ENCODE measurements at regions not wholly inside any gene's neighbourhood (a gene's known extent, or its start where the extent isn't known, plus 50 kb on each side); places are given as distances from the start of the nearest gene placed in this dataset.

DNA sequence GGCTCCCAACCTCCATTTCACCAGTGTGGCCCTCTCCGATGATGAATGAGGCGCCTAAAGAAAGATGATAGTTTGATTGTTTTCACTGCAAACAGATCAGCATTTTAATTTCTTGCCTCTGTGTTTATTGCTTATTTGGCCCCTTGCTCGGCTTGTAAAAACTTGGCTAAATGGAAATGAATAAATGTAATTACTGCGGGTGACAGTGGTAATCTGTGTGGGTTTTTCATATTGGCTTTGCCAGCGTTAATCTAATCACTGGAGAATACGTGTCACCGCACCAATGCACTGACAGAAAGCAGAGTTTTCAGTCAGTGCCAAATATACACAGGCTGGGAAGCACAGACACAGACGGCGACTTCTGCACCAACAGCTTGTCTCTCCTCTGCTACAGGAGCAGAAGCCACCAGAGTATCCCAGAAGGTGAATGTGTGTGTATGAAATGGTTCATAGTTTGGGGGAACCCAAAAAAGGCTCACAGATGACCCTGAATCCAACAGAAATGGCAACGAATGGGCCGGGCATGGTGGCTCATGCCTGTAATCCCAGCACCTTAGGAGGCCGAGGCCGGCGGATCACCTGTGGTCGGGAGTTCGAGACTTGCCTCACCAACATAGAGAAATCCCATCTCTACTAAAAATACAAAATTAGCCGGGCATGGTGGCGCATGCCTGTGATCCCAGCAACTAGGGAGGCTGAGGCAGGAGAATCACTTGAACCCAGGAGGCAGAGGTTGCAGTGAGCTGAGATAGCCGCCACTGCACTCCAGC is 534.0 kb downstream of the PKHD1 start:
- dilution Hi-C loops (cut with MboI; ENCODE audit: extremely low pct_ligation_motif_present, low sequenced_read_pairs), result no loop called here
- no peak for FAIRE-seq

DNA sequence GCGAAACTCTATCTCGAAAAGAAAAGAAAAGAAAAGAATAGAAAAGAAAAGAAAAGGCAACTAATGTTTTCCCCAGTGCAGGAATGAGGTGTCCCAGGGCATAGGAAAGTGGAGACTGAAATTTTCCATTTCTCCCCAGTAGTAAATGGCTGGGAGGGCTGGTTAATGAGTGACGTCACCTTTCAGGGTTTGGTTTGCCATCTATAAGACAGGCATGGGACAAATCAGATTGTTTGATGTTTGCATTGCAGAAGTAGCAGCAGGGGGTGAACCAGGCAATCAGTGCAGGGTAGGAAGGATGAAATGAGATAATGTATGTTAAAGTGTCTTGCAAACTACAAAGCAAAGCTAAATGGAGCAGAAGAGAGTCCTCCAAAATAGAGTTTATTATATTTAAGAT is 533.4 kb downstream of the PKHD1 start:
- Histone ChIP-seq H3K4me2 (ENCODE audit: control insufficient read depth, extremely low read depth, insufficient read depth, low read depth, low read length) (no peak overlapping the region), H3K79me2 (ENCODE audit: control insufficient read depth, insufficient read depth, low read length) (no peaks in the 10 kb centered on the region), H3K36me3 (ENCODE audit: control insufficient read depth in 2 of 2, extremely low read depth in 1 of 2, insufficient read depth in 2 of 2, low read length in 2 of 2) (no peaks in the 10 kb centered on the region), H2AFZ (ENCODE audit: control insufficient read depth, low read length) (no peak overlapping the region), H3K4me1 (ENCODE audit: control insufficient read depth, extremely low read depth, insufficient read depth, low read length) (no peaks in the 10 kb centered on the region), H3K9me1 (ENCODE audit: control insufficient read depth, extremely low read depth, insufficient read depth, low read length) (no peaks in the 10 kb centered on the region), H3K9me3 (ENCODE audit: control insufficient read depth, low read depth, low read length) (no peaks in the 10 kb centered on the region), H3K4me3 (ENCODE audit: control insufficient read depth in 2 of 3, extremely low read depth in 1 of 3, insufficient read depth in 2 of 3, low read depth in 1 of 3, low read length in 3 of 3) (no peak overlapping the region), H3K27me3 (ENCODE audit: control insufficient read depth, extremely low read depth, insufficient read depth, low read length) (no peaks in the 10 kb centered on the region), H3K9ac (ENCODE audit: control insufficient read depth, extremely low read depth, insufficient read depth, low read length) (no peak overlapping the region), H4K20me1 (ENCODE audit: control insufficient read depth, extremely low read depth, insufficient read depth, low read length) (no peaks in the 10 kb centered on the region), H3K27ac (ENCODE audit: control insufficient read depth, insufficient read depth, low read length) (no peak overlapping the region)
- no peak for FAIRE-seq
- no peak for DNase-seq (ENCODE audit: low read depth, low spot score)
- dilution Hi-C loops (cut with MboI; ENCODE audit: extremely low pct_ligation_motif_present, low sequenced_read_pairs), result no loop called here
- no peak for TF ChIP-seq EZH2 (IDR thresholded peaks at IDR 0.05; ENCODE audit: low read length)
- TF ChIP-seq, protein P1, sequence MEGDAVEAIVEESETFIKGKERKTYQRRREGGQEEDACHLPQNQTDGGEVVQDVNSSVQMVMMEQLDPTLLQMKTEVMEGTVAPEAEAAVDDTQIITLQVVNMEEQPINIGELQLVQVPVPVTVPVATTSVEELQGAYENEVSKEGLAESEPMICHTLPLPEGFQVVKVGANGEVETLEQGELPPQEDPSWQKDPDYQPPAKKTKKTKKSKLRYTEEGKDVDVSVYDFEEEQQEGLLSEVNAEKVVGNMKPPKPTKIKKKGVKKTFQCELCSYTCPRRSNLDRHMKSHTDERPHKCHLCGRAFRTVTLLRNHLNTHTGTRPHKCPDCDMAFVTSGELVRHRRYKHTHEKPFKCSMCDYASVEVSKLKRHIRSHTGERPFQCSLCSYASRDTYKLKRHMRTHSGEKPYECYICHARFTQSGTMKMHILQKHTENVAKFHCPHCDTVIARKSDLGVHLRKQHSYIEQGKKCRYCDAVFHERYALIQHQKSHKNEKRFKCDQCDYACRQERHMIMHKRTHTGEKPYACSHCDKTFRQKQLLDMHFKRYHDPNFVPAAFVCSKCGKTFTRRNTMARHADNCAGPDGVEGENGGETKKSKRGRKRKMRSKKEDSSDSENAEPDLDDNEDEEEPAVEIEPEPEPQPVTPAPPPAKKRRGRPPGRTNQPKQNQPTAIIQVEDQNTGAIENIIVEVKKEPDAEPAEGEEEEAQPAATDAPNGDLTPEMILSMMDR (optimal IDR thresholded peaks at IDR 0.05 in 1 of 3, IDR thresholded peaks at IDR 0.05 in 1 of 3, conservative IDR thresholded peaks at IDR 0.05 in 1 of 3; ENCODE audit: extremely low read depth in 1 of 3, insufficient read depth in 2 of 3, low read length in 3 of 3), result no peak

More for the DNA sequence above, 534.0 kb downstream of the PKHD1 start:
- DNase-seq (ENCODE audit: low read depth, low spot score), result no peak
- no peaks in the 10 kb centered on the region for H3K27me3 ChIP-seq (ENCODE audit: control insufficient read depth, extremely low read depth, insufficient read depth, low read length)
- H3K9me1 ChIP-seq (ENCODE audit: control insufficient read depth, extremely low read depth, insufficient read depth, low read length), result no peaks in the 10 kb centered on the region
- no peak overlapping the region for H3K4me2 ChIP-seq (ENCODE audit: control insufficient read depth, extremely low read depth, insufficient read depth, low read depth, low read length)
- TF ChIP-seq, protein P1 (optimal IDR thresholded peaks at IDR 0.05 in 1 of 3, IDR thresholded peaks at IDR 0.05 in 1 of 3, conservative IDR thresholded peaks at IDR 0.05 in 1 of 3; ENCODE audit: extremely low read depth in 1 of 3, insufficient read depth in 2 of 3, low read length in 3 of 3), result no peak
- no peak for TF ChIP-seq EZH2 (IDR thresholded peaks at IDR 0.05; ENCODE audit: low read length)
- no peaks in the 10 kb centered on the region for H3K9me3 ChIP-seq (ENCODE audit: control insufficient read depth, low read depth, low read length)
- no peaks in the 10 kb centered on the region for H3K79me2 ChIP-seq (ENCODE audit: control insufficient read depth, insufficient read depth, low read length)
- no peaks in the 10 kb centered on the region for H4K20me1 ChIP-seq (ENCODE audit: control insufficient read depth, extremely low read depth, insufficient read depth, low read length)
- no peaks in the 10 kb centered on the region for H3K36me3 ChIP-seq (ENCODE audit: control insufficient read depth in 2 of 2, extremely low read depth in 1 of 2, insufficient read depth in 2 of 2, low read length in 2 of 2)
- H3K27ac ChIP-seq (ENCODE audit: control insufficient read depth, insufficient read depth, low read length), result no peak overlapping the region
- no peak overlapping the region for H2AFZ ChIP-seq (ENCODE audit: control insufficient read depth, low read length)
- no peaks in the 10 kb centered on the region for H3K4me1 ChIP-seq (ENCODE audit: control insufficient read depth, extremely low read depth, insufficient read depth, low read length)
- H3K4me3 ChIP-seq (ENCODE audit: control insufficient read depth in 2 of 3, extremely low read depth in 1 of 3, insufficient read depth in 2 of 3, low read depth in 1 of 3, low read length in 3 of 3), result no peak overlapping the region
- no peak overlapping the region for H3K9ac ChIP-seq (ENCODE audit: control insufficient read depth, extremely low read depth, insufficient read depth, low read length)

All from keratinocyte (primary cell).